Transverse colon (tissue), 4 donors: ENCODE measurements at regions not wholly inside any gene's neighbourhood (a gene's known extent, or its start where the extent isn't known, plus 50 kb on each side); places are given as distances from the start of the nearest gene placed in this dataset.

Experiments
- POLR2AphosphoS5 ChIP-seq, 3 donors: sonication (generic); formaldehyde crosslinking; IDR thresholded peaks; one replicate each; pipeline ENCODE4 v1.6.1; 2016; ENCODE audit warnings: antibody characterized with exemption in 3 of 3
- TF ChIP-seq, protein P1 (sequence below), 5 experiments: fragments of 200-600 bp in 3 of 5; fragments of 450-650 bp in 2 of 5; sonication (generic) in 3 of 5; IDR thresholded peaks; 1 replicate in 2 of 5; 2 replicates in 3 of 5; pipeline ENCODE4 v1.5.1; 2016 to 2017; ENCODE audit warnings: antibody characterized with exemption in 5 of 5, inconsistent platforms in 3 of 5, mild to moderate bottlenecking in 2 of 5, moderate library complexity in 1 of 5

DNA sequence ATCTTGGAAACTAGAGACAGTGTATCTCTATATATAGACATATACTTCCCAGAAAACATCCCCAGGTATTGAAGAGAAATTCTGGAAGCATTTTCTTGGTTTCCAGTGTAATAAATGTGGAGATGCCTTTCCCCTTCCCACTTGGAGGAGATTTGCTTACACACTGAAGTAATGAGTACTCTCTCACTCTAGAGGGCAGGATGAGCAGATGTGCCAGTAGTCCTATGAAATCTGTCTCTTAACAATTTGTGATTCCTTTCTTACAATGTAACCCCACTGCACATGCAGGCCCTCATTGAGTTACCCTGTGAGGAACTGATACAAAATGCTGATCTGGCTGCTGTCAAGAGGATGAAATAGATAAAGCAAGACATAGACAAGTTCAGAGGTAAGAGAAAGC, 567.2 kb downstream of the SLCO4C1 start:
- TF ChIP-seq POLR2AphosphoS5 (IDR thresholded peaks at IDR 0.05) = no peak
- TF ChIP-seq, protein P1, sequence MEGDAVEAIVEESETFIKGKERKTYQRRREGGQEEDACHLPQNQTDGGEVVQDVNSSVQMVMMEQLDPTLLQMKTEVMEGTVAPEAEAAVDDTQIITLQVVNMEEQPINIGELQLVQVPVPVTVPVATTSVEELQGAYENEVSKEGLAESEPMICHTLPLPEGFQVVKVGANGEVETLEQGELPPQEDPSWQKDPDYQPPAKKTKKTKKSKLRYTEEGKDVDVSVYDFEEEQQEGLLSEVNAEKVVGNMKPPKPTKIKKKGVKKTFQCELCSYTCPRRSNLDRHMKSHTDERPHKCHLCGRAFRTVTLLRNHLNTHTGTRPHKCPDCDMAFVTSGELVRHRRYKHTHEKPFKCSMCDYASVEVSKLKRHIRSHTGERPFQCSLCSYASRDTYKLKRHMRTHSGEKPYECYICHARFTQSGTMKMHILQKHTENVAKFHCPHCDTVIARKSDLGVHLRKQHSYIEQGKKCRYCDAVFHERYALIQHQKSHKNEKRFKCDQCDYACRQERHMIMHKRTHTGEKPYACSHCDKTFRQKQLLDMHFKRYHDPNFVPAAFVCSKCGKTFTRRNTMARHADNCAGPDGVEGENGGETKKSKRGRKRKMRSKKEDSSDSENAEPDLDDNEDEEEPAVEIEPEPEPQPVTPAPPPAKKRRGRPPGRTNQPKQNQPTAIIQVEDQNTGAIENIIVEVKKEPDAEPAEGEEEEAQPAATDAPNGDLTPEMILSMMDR (IDR thresholded peaks at IDR 0.05) = no peak
